SK-N-SH treated with all-trans-retinoic acid at 6 μM for 48 hours (cell line): ENCODE measurements at regions not wholly inside any gene's neighbourhood (a gene's known extent, or its start where the extent isn't known, plus 50 kb on each side); places are given as distances from the start of the nearest gene placed in this dataset.

Source experiments
- GLIS3 ChIP-seq: fragments of 250-450 bp; sonication (Bioruptor Pico); IDR thresholded peaks from 2 replicates; pipeline ENCODE4 v1.5.0; 2020; ENCODE audit warnings: mild to moderate bottlenecking, moderate library complexity
- ZC3H10 ChIP-seq: fragments of 250-450 bp; sonication (Bioruptor Pico); IDR thresholded peaks from 2 replicates; pipeline ENCODE4 v1.5.1; 2021; ENCODE audit warnings: mild to moderate bottlenecking, moderate library complexity

DNA sequence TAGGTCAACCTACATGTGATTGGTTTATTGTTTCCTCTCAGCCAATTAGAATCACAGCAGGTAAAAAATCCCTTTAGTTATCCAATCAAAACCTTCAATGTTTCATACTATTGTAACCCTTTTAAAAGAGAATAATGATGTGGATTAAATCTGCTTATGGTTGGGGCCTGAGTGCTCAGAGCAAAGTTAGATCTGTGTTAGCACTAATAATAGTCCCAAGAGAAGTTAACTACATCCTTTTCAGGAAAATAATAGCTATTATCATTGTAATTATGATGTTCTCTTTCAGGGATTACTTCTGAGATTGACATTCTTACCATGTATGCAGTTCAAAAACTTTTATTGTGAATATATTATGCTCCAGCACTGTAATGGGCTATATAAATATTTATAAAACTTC is 262.6 kb upstream of the ARX start:
- TF ChIP-seq GLIS3 (no peak), ZC3H10 (CRISPR knock-in tag) (no peak)
